ELR (cell line): ENCODE measurements at regions not wholly inside any gene's neighbourhood (a gene's known extent, or its start where the extent isn't known, plus 50 kb on each side); places are given as distances from the start of the nearest gene placed in this dataset.
"Not testable (repeated sequence)": the region's sequence is repeated elsewhere in the genome, so short reads cannot be mapped to it uniquely, and the experiment has no call there.

Source experiments
- DNase-seq: peaks from one replicate; pipeline ENCODE4 v3.0.0-alpha.2; 2015; ENCODE audit warnings: low read depth

DNA sequence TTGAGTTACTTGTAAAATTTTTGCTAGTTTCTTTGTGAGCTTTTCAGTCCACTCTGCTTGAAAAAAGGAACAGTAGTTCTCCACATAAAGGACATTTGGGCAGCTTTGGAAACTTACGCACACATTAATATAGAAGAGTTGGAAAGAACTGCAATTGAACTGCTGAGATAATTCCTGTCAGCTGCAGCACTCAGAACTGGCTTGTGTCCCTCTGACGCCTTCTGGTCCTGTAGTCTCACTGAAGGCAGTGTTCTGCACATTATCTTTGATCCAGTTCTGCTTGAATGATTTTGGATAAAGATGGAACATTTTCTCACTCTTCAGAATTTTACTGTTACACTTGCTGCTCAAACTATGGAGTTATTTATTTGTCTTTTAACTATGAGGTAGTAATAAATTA, 901.9 kb downstream of the OTOL1 start:
- DNase-seq, result no peak

DNA sequence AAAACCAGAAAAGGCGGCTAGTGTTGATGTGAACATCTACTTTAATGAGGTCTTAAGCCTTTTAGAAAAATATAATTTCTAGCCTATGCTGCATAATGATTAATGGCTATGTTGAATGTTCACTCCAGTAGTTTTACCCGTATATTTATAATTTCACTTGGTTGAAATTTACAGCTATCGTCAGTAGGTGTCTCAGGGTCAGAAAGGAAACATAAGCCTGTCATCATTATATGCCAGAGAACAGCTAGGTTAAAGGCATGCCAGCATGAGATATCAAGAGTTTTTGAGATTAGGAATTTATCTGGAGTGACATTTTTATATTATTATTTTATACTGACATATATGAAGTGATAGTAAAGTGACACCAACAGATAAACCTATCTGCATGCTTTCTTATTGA, 904.1 kb downstream of the OTOL1 start:
- no peak for DNase-seq

DNA sequence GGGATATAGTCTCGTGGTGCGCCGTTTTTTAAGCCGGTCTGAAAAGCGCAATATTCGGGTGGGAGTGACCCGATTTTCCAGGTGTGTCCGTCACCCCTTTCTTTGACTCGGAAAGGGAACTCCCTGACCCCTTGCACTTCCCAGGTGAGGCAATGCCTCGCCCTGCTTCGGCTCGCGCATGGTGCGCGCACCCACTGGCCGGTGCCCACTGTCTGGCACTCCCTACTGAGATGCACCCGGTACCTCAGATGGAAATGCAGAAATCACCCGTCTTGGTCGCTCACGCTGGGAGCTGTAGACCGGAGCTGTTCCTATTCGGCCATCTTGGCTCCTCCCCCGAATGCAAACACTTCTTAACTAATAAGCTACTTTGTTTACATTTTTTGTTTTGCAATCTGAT, 914.9 kb downstream of the OTOL1 start:
- DNase-seq, result not testable (repeated sequence)

DNA sequence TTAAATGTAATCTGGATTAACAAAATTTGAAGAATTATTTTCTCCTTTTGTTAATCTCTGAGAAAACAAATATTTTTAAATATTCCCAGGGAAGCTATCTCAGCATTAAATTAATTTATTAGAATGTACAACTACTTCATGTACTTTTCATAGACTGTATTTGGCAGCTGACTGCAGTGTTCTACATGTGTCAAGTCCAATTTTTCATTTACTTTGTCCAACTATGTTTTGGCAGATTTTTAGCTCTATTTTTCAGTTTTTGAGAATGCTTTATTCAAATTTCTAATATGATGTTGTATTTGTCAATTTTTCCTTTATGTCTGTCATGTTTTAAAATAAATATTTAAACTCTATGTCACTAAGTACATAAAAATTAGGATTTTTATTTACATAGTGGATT, 925.1 kb downstream of the OTOL1 start:
- DNase-seq, result no peak

DNA sequence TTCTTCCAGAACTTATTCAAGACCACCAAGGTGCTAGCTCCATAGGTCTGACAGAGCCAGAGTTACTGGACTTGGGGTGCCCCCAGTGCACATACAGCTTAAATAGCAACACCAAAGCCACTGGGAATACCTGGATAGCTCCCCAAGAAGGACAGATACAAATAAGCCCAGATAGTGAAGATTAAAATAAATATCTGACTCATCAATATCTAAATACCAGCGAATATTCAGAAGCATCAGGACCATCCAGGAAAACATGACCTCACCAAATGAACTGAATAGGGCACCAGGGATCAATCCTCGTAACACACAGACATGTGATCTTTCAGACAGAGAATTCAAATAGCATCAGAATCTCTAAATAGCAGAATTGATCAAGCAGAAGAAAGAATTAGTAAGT, 931.6 kb downstream of the OTOL1 start:
- no peak for DNase-seq

DNA sequence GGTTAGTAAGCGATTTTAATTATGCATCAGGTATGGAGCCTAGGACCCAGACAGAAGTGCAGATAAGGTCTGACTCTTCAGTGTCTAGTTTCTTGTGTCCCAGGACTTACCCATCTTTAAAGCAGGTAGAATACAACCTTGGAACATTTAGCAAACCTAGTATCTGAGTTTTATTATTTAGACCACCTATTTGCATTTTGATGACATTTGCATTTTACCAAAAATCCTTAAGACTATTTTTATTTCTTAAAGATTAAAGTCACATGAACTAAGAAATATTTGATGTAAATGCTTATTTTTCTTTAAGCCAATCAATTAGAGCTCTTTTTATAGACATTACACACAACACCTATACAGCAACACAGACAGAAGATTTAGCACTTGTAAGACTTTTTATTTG, 939.1 kb downstream of the OTOL1 start:
- no peak for DNase-seq

DNA sequence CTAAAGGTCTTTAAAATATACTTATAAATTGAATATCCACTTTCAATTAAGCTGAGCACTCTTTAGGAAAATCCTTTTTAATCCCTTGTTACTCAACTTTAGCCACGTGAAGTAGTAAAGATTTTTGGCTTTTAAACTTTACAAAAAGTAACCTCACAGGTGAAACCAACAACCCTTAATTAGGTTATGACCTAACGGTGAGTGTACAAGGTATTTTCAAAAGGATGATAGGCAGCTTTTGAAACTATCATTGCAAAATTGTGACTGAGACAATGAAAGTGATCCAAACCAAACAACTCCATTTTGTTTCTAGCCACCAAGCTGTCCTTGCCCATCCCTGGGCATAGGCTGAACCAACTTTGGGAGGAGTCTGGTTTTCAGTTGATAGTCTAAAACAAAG, 940.2 kb downstream of the OTOL1 start:
- DNase-seq, result no peak

DNA sequence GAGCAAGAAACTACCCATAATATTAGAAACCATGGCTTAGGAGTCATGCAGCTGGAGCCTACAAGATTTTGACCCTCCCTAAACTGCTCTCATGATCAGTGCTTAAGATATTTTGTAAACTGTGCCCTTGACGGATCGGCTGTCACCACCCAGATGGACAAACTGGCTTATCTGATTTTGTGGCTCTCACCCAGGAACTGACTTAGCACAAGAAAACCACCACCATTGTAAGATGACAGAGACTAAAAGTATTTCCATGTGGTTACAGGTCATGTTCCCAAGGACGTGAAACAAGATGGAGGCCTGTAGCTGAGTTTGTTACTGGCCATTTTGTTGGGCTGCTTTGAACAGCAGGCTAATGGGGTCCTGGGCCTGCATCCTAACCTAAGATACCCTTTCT, 940.9 kb downstream of the OTOL1 start:
- DNase-seq, result peak; percentile 77

DNA sequence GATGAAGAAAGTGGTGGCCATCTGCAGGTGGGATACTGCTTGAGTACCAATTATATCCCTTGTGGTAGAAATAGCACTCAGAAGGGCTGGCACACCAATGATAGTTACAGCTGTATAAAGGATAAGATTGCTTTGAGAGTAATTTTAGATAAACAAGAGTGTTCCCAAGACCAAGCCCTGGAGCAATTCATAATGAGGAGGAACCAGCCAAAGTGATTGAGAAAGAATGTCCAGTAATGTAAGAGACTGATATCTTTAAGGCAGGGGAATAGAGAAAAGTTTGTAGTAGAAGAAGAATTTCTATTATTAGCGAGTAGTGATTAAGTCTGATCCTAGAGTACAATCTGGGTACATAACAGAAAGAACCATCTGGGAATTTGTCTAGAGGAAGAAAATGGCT, 945.1 kb downstream of the OTOL1 start:
- no peak for DNase-seq

DNA sequence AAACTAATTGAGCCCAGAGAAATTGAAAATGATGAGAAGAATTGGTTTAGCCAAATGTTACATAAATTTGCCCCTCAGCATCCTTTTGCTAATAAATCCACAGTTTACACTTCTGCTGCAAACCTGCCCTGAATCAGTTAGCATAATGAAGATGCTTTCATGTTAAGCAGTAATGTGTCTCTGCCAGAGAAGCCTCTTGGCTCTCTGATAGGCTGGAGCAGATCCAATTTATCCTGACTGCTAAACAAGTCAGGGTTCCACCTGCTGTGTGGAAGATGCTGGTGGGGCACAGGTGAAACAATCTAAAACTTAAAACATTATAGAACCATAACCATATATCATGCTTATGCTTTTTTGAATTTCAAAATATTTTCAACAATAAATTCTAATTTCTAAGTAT, 946.8 kb downstream of the OTOL1 start:
- no peak for DNase-seq

DNA sequence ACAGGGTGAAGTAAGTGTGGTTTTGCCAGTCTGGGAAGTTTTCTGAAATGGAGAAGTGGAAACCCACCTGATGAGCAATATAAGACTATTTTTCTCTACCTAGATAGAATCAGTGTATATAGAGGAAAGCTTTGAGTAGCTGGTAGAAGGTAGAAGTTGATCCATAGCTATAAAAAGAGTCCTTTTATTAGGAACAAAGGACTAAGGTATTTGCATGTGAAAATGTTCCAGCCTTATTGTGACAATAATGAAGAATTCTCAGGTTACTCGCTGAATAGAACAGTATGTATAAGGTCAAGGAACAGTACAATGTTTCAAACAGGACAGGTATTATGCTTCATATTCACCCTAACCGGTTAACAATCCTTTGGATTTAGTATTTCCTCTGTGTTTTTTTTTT, 972.2 kb downstream of the OTOL1 start:
- DNase-seq, result no peak

DNA sequence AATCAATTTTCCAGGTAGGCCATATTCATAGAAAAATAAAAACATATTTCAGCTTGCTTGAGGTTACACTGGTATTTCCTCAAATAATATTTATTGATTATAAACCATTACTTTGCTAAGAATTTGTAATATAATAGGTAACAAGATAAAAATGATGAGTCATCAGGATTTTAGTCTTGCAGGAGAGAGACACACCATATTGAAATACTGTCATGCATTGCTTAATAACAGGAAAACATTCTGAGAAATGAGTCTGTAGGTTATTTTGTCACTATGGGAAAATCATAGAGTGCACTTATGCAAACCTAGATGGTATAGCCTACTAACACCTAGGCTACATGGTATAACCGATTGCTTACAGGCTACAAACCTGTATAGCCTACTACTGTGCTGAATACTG, 990.5 kb downstream of the OTOL1 start:
- no peak for DNase-seq

DNA sequence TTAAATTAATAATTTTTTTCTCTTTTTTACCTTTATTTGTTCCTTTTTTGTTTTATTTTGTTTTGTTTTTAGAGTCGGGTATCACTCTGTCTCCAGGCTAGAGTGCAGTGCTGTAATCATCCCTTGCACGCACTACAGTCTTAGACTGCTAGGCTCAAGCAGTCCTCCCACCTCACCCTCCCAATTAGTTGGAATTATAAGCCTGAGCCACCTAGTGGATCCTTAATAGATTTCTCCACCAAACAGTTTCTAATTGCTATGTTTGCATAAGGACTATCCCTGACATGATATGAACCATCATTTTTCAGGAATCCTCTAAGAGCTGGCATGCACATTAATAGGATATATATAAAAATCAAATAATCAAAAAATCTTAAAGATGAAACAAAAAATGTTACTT, 993.2 kb downstream of the OTOL1 start:
- DNase-seq, result no peak

DNA sequence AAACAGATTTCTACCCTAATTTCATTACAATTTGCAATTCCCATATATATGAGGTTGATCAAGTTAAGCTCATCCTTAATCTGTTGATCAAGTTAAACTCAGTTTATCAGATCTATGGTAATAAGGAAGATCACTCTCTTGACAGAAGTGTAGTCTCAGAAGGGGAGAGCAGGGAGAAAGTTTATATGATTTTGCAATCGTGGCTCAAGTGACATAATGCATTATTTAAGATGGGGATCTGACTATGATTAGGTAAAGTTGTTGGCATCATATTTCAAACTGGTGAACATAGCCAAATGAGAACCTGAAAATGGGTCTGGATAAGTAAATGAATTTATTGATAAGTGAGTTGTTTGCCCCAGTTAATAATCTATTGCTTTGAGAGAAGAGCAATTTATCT, 995.3 kb downstream of the OTOL1 start:
- peak; percentile 18 for DNase-seq

DNA sequence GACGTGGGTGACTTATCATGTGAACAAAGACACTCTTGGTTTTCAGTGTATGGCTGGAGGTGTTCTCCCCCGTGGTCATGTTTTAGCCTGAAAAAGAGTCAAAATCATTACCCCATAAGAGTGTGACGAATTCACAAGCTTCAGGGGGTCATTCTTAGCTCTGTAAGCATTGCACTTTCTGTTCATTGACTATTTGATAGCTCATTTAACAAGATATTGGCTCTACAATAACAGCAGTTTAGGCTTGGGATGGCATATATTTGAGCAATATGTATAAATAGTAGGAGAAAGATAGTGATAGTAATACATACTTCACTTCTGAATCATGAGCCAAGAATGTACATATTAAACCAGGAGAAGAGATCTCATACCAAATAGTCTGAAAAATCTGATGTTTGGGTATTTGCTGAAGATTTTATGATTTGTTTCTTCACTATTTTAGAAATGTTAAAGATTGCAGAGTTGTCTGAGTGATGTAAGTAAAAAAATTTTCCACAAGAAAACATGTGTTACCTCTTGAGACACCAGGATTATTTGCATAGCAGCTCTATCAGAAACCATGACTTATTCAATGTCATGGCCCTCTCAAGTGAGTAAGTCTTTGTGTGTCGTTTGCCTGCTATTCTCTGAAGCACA, 996.0 kb downstream of the OTOL1 start:
- peak; percentile 79 for DNase-seq

DNA sequence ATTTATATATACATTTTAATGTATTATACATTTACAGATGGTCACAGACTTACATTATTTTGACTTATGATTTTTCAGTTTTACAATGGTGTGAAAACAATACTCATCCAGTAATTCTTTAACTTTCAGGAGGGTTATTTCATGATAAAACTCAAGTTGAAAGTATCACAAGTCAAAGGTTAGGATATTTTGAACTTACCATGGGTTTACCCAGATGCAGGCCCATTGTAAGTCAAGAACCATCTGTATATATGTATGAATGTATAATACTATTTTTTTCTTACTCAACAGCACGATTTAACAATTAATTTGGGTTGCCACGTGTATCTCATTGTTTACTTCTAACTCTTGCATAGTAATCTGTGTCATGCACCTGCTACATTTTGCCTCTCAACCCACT, 1002.0 kb downstream of the OTOL1 start:
- no peak for DNase-seq

DNA sequence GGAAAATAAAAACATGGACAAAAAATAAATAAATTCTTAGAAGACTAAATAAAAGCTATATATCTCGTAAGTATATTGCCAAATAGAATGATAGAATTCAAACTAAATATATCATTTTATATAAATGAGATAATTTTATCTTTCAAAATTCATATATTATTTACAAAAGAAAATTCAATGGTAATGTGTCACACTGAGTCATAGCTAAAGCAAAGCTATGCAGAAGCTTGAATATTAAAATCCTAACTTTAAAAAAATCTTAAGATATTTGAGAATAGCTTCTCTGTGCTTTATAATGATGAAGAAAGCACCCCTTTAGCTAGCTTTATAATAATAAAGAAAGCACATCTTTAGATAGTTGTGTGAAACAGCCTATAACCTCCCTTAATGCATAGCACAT, 1010.8 kb downstream of the OTOL1 start:
- DNase-seq, result peak; percentile 55

DNA sequence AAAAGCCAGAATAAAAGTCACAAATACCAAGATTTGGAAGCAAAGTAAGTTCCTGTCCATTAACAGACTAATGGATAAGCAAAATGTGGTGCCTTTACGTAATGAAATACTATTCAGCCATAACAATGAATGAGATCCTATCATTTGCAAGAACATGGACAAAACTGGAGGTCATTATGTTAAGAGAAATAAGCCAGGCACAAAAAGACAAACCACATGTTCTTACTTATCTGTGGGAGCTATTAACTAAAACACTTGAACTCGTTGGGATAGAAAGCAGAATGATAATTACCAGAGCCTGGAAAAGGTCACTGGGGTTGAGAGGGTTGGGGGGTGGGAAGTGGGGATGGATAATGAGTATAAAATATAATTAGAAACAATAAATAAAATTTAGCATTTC, 1015.9 kb downstream of the OTOL1 start:
- DNase-seq, result no peak

DNA sequence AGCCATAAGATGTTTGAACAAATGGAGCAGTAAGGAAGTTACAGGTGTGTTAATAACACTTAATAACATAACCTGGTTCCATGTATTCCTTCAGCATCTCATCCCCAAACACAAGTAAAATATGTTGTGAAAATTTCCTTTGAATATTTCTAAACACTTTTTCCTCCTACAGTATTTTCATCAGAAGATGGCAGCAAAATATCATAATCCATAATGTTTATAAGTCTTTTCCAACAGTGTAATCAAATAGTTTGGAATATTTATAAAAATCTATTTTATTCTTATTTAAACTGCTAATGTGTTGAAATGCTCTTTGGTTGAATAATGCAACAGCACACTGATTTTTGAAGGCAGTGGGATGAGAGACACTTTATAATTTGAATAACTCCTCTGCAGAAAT, 1020.5 kb downstream of the OTOL1 start:
- peak; percentile 8 for DNase-seq

DNA sequence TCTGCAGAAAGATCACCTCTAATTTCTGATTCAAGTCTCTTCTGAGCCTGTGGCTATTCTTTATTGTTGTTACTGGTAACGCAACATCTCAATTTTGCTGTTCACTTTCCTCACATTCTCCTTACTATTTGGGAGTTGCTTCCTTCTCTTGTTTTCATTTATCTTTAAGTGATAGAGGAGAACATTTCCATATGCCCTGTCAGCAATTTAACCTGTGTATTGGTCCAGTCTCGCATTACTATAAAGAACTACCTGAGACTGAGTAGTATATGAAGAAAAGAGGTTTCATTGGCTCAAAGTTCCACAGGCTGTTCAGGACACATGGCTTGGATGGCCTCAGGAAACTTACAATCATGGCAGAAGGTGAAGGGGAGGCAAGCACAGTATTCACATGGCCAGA, 1025.1 kb downstream of the OTOL1 start:
- DNase-seq, result no peak

DNA sequence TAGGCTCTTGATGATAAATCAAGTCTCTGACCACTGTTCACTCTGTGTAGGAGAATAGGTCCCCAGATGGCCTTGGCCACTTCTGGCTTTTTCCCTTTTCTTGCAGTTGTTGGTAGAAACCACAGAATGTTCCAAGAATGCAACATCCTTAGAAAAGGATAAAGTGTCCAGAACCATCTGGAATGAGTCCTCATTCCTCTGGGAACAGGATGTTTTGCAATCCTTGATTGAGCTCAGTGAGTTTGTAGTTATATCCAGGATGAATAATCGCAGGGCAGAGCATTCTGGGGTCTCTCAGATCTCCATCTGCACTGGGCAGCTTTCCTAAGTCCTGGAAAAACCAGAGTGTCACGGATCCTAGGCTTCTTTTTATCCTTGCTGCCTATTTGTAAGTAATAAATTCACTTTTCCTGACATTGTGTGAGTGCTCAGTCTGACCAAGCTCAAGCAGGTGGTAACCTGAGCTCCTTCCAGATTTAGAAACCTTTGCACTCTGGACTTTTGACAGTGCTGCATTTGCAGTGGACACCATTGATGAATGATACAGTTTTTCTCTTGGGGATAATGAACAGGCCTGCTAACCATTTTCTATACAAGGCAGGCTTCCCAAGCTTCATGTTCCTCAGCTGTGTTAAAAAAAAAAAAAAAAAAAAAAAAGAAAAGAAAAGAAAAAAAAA, 1028.6 kb downstream of the OTOL1 start:
- DNase-seq, result peak; percentile 75

DNA sequence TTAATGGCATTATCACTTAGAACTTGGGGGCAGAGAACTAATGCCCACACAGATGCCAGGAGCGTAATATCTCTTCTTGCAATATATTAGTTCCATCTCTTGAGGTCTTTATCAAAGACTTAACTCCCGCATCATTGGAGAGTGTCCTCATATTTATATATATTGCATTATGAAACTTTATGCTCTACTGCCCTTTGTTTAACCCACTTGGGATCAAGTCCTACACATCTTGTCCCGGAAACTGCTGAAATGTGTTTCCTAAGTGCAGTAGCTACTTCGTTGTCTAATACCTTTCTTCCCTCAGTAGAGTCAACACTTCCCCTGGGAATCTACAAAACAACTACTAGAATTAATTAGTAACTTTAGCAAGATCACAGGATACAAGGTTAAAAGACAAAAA, 1029.2 kb downstream of the OTOL1 start:
- DNase-seq, result no peak

DNA sequence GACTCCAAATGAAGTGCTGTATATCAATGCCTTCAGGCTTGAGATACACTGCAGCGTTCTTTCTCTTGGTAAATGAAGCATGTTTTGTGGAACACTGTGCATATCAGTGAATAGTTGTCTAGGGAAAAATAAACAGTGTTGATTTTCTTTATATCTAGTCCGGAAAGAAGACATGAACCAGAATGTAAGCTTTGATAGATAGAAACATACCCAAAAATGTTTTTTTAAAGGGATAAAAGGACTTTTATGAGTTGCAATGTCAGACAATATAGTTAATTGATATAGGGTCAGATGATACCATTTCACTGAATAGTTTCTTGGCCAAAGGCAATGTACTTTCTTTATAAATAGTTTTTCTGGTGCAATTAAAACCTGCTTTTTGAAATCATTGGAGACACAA, 1037.8 kb downstream of the OTOL1 start:
- DNase-seq, result no peak

DNA sequence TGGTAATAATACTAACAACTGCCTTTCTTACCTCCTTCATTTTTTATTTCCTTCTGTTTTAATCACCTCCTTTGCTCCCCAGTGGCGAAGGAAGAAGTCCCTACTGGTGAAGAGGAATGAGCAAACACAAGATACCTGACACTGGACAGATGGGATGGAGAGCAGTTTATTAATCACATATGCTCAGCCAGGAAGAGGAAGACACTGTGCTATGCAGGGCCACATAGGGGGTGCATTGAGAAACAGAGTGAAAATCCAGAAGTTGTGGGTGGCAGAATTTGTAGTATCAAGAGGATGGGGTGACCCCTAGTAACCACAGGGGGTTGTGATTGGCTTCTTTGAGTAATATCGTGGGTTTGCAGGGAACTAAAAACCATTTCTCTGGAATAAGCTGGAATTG, 1041.9 kb downstream of the OTOL1 start:
- no peak for DNase-seq
